H9 (cell line): ENCODE measurements at regions not wholly inside any gene's neighbourhood (a gene's known extent, or its start where the extent isn't known, plus 50 kb on each side); places are given as distances from the start of the nearest gene placed in this dataset.

Source experiments
- DNase-seq: peaks from one replicate; pipeline ENCODE4 v3.0.0-alpha.2; 2017
- H2AFZ ChIP-seq: one replicate; pipeline ENCODE4 v1.6.1; 2013; ENCODE audit warnings: mild to moderate bottlenecking, low read length, control low read depth, moderate library complexity
- H2AK5ac ChIP-seq: 2 replicates; pipeline ENCODE4 v1.6.1; 2013; ENCODE audit warnings: low read length, control low read depth, mixed read lengths; ENCODE audit not compliant: insufficient read length
- H2BK120ac ChIP-seq: one replicate; pipeline ENCODE4 v1.6.1; 2013; ENCODE audit warnings: low read depth, mild to moderate bottlenecking, low read length, control low read depth, inconsistent platforms; ENCODE audit not compliant: poor library complexity, severe bottlenecking
- H2BK12ac ChIP-seq: 2 replicates; pipeline ENCODE4 v1.6.1; 2013; ENCODE audit warnings: low read length, control low read depth, mixed read lengths, low read depth; ENCODE audit not compliant: insufficient read length
- H2BK15ac ChIP-seq: 2 replicates; pipeline ENCODE4 v1.6.1; 2013; ENCODE audit warnings: low read depth, low read length, control low read depth
- H2BK20ac ChIP-seq: one replicate; pipeline ENCODE4 v1.6.1; 2013; ENCODE audit warnings: low read depth, mild to moderate bottlenecking, low read length, control low read depth, inconsistent platforms; ENCODE audit not compliant: poor library complexity, severe bottlenecking
- H2BK5ac ChIP-seq: 2 replicates; pipeline ENCODE4 v1.6.1; 2013; ENCODE audit warnings: low read length, control low read depth, mixed read lengths; ENCODE audit not compliant: insufficient read length
- H3K14ac ChIP-seq: 2 replicates; pipeline ENCODE4 v1.6.1; 2013; ENCODE audit warnings: low read length, control low read depth; ENCODE audit not compliant: insufficient read depth
- H3K18ac ChIP-seq: 2 replicates; pipeline ENCODE4 v1.6.1; 2013; ENCODE audit warnings: low read depth, mild to moderate bottlenecking, mixed read lengths, low read length, control low read depth; ENCODE audit not compliant: insufficient read length
- H3K23ac ChIP-seq: 2 replicates; pipeline ENCODE4 v1.6.1; 2013; ENCODE audit warnings: low read length, control low read depth, mixed read lengths, low read depth; ENCODE audit not compliant: insufficient read length
- H3K23me2 ChIP-seq: 2 replicates; pipeline ENCODE4 v1.6.1; 2013; ENCODE audit warnings: low read depth, mild to moderate bottlenecking, mixed read lengths, low read length, control low read depth; ENCODE audit not compliant: insufficient read length, poor library complexity, severe bottlenecking
- H3K27ac ChIP-seq: 2 replicates; pipeline ENCODE4 v1.5.1; 2013; ENCODE audit warnings: low read length, control low read depth, mixed read lengths, low read depth; ENCODE audit not compliant: insufficient read length
- H3K27me3 ChIP-seq: 2 replicates; pipeline ENCODE4 v1.6.1; 2013; ENCODE audit warnings: low read length, control low read depth, inconsistent platforms; ENCODE audit not compliant: insufficient read depth
- H3K4ac ChIP-seq: 2 replicates; pipeline ENCODE4 v1.6.1; 2013; ENCODE audit warnings: low read depth, mild to moderate bottlenecking, control low read depth, inconsistent platforms, low read length, moderate library complexity
- H3K4me1 ChIP-seq: 2 replicates; pipeline ENCODE4 v1.6.1; 2013; ENCODE audit warnings: low read length, control low read depth, inconsistent platforms; ENCODE audit not compliant: insufficient read depth
- H3K4me2 ChIP-seq: 2 replicates; pipeline ENCODE4 v1.6.1; 2013; ENCODE audit warnings: low read length, control low read depth, mixed read lengths; ENCODE audit not compliant: insufficient read length, insufficient read depth
- H3K56ac ChIP-seq: 2 replicates; pipeline ENCODE4 v1.6.1; 2013; ENCODE audit warnings: low read depth, mild to moderate bottlenecking, mixed read lengths, low read length, control low read depth; ENCODE audit not compliant: insufficient read length
- H3K79me1 ChIP-seq: 2 replicates; pipeline ENCODE4 v1.6.1; 2013; ENCODE audit warnings: low read depth, mild to moderate bottlenecking, moderate library complexity, low read length, control low read depth, inconsistent platforms; ENCODE audit not compliant: insufficient read depth, poor library complexity, severe bottlenecking
- H3K79me2 ChIP-seq: 2 replicates; pipeline ENCODE4 v1.6.1; 2013; ENCODE audit warnings: low read length, control low read depth, inconsistent platforms; ENCODE audit not compliant: insufficient read depth
- H3K9ac ChIP-seq: 2 replicates; pipeline ENCODE4 v1.6.1; 2013; ENCODE audit warnings: low read length, control low read depth, mixed read lengths; ENCODE audit not compliant: insufficient read length; ENCODE audit errors: extremely low read depth
- H3K9me3 ChIP-seq: one replicate; pipeline ENCODE4 v1.6.1; 2013; ENCODE audit warnings: low read depth, low read length, inconsistent platforms; ENCODE audit not compliant: control insufficient read depth
- H3T11ph ChIP-seq: one replicate; pipeline ENCODE4 v1.6.1; 2013; ENCODE audit warnings: mild to moderate bottlenecking, low read length, control low read depth, inconsistent platforms
- H4K20me1 ChIP-seq: one replicate; pipeline ENCODE4 v1.6.1; 2013; ENCODE audit not compliant: control insufficient read depth, insufficient read length, insufficient read depth
- H4K5ac ChIP-seq: 2 replicates; pipeline ENCODE4 v1.6.1; 2013; ENCODE audit warnings: low read depth, mild to moderate bottlenecking, mixed read lengths, low read length, control low read depth; ENCODE audit not compliant: insufficient read length
- H4K8ac ChIP-seq: replicated peaks from 2 replicates; pipeline ENCODE4 v1.6.1; 2013; ENCODE audit warnings: low read length, control low read depth, mixed read lengths, low read depth; ENCODE audit not compliant: insufficient read length
- H4K91ac ChIP-seq: 2 replicates; pipeline ENCODE4 v1.6.1; 2013; ENCODE audit warnings: low read depth, mild to moderate bottlenecking, moderate library complexity, mixed read lengths, low read length, control low read depth; ENCODE audit not compliant: insufficient read length
- H3K27ac Mint-ChIP-seq, 3 experiments: 2 replicates in 2 of 3; 3 replicates in 1 of 3; pipeline ENCODE4 v1.8.0; 2020 to 2021; ENCODE audit warnings: mixed read lengths in 3 of 3, mild to moderate bottlenecking in 1 of 3, moderate library complexity in 1 of 3
- H3K27me3 Mint-ChIP-seq: 2 replicates; pipeline ENCODE4 v1.8.0; 2021; ENCODE audit warnings: low read depth, mild to moderate bottlenecking, moderate library complexity, mixed read lengths
- H3K36me3 Mint-ChIP-seq, 3 experiments: 2 replicates in 2 of 3; 3 replicates in 1 of 3; pipeline ENCODE4 v1.8.0; 2020 to 2021; ENCODE audit warnings: low read depth in 3 of 3, mixed read lengths in 3 of 3; ENCODE audit not compliant: insufficient read depth in 1 of 3
- H3K4me1 Mint-ChIP-seq, 2 experiments: 2 replicates each; pipeline ENCODE4 v1.8.0; 2020; ENCODE audit warnings: mixed read lengths in 2 of 2
- H3K4me3 Mint-ChIP-seq, 2 experiments: 2 replicates in 1 of 2; 3 replicates in 1 of 2; pipeline ENCODE4 v1.8.0; 2020 to 2021; ENCODE audit warnings: mild to moderate bottlenecking in 2 of 2, mixed read lengths in 2 of 2, moderate library complexity in 1 of 2
- H3K9me3 Mint-ChIP-seq, 2 experiments: 2 replicates in 1 of 2; 3 replicates in 1 of 2; pipeline ENCODE4 v1.8.0; 2020; ENCODE audit warnings: mild to moderate bottlenecking in 2 of 2, mixed read lengths in 2 of 2, moderate library complexity in 1 of 2
- whole genome bisulfite sequencing: extraction: QIAGEN DNeasy Blood & Tissue Kit; methylation state at CpG from one replicate; pipeline ENCODE4 v1.1.7; 2013; ENCODE audit warnings: missing lambda C conversion rate, low lambda C conversion rate, mixed read lengths; ENCODE audit not compliant: insufficient read length; ENCODE audit errors: extremely low coverage; 5-methylcytosine and 5-hydroxymethylcytosine counted together
- TF ChIP-seq, protein P1 (sequence below): fragments of 200-600 bp; sonication (generic); conservative IDR thresholded peaks from 3 replicates; pipeline ENCODE4 v1.8.0; 2021; ENCODE audit warnings: antibody characterized with exemption, mild to moderate bottlenecking

DNA sequence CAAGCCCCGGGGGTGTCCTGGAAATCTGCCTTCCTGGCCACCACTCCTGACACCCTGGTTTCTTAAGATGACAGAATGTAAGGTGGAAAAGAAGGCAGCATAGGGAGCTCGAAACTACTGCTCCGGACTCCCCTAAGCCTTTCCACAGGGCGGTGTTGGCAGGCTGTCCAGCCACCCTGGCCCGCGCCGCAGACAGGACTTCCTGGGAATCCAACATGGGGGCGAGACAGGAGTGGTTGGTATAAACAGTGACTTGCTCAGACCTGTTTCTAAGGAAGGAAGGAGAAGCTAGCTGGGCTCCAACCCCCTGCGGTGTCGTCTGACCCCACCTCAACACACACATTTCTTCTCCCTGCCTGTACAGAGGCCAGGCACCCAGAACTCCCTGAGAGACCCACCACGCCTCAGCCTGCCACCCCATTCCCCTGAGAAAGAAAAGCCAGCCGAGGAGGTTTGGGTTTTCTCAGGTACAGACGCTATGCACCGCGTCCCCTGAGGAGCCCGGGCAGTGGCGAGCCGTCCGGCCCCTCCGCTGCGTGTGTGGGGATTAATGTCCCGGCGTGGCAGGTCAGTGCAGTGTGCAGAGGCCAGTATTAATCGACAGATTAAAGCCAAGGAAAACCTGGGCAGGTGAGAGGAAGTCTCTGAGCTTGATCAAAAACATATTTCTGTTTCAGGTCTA is 349.6 kb upstream of the MKI67 start:
- Histone ChIP-seq H3K56ac (no peak overlapping the region), H2BK20ac (no peak overlapping the region), H3K18ac (no peak overlapping the region), H3K4me1 (no peaks in the 10 kb centered on the region), H3K4ac (no peak overlapping the region), H3K9ac (no peak overlapping the region), H4K5ac (no peak overlapping the region), H3K79me2 (no peaks in the 10 kb centered on the region), H2BK120ac (no peak overlapping the region), H3T11ph (no peak overlapping the region), H3K23me2 (no peaks in the 10 kb centered on the region), H4K8ac (no peak overlapping the region), H3K9me3 (no peaks in the 10 kb centered on the region), H3K79me1 (no peaks in the 10 kb centered on the region), H2AK5ac (no peak overlapping the region), H3K23ac (no peak overlapping the region), H2AFZ (no peak overlapping the region), H2BK12ac (no peak overlapping the region), H3K27me3 (no peaks in the 10 kb centered on the region), H4K20me1 (no peaks in the 10 kb centered on the region), H2BK5ac (no peak overlapping the region), H3K27ac (no peak overlapping the region), H2BK15ac (no peak overlapping the region), H3K4me2 (no peak overlapping the region), H4K91ac (no peak overlapping the region), H3K14ac (no peak overlapping the region)
- Mint-ChIP-seq H3K36me3 (no peaks in the 10 kb centered on the region), H3K27me3 (no peaks in the 10 kb centered on the region; the same call in 1 of the 2 replicates), H3K27ac (no peak overlapping the region), H3K4me1 (peaks cover 4 to 6% of the 10 kb centered on the region in 2 experiments; a peak in 2 of 4 replicates), H3K4me3 (no peak overlapping the region), H3K9me3 (no peaks in the 10 kb centered on the region; a peak in 1 of 5 replicates)
- TF ChIP-seq, protein P1, sequence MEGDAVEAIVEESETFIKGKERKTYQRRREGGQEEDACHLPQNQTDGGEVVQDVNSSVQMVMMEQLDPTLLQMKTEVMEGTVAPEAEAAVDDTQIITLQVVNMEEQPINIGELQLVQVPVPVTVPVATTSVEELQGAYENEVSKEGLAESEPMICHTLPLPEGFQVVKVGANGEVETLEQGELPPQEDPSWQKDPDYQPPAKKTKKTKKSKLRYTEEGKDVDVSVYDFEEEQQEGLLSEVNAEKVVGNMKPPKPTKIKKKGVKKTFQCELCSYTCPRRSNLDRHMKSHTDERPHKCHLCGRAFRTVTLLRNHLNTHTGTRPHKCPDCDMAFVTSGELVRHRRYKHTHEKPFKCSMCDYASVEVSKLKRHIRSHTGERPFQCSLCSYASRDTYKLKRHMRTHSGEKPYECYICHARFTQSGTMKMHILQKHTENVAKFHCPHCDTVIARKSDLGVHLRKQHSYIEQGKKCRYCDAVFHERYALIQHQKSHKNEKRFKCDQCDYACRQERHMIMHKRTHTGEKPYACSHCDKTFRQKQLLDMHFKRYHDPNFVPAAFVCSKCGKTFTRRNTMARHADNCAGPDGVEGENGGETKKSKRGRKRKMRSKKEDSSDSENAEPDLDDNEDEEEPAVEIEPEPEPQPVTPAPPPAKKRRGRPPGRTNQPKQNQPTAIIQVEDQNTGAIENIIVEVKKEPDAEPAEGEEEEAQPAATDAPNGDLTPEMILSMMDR = no peak
- WGBS = no CpG with 5 or more reads among the region's 24 CpGs
- DNase-seq = no peak
